GM19397 (cell line): ENCODE measurements at regions not wholly inside any gene's neighbourhood (a gene's known extent, or its start where the extent isn't known, plus 50 kb on each side); places are given as distances from the start of the nearest gene placed in this dataset.
"Not testable (repeated sequence)": the region's sequence is repeated elsewhere in the genome, so short reads cannot be mapped to it uniquely, and the experiment has no call there.

Source experiments
- ATAC-seq: cut with Tn5 transposase; IDR thresholded peaks from one replicate; pipeline ENCODE4 v1.9.1; 2021; ENCODE audit warnings: mild to moderate bottlenecking, moderate library complexity; ENCODE audit not compliant: unreplicated experiment

DNA sequence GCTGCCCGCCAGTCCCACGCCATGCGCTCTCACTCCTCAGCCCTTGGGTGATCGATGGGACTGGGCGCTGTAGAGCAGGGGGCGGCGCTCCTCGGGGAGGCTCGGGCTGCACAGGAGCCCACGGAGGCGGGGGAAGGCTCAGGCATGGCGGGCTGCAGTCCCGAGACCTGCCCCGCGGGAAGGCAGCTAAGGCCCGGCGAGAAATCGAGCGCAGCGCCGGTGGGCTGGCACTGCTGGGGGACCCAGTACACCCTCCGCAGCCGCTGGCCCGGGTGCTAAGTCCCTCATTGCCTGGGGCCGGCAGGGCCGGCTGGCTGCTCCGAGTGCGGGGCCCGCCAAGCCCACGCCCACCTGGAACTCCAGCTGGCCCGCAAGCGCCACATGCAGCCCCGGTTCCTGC lies 102.2 kb upstream of the PDE10A start:
- not testable (repeated sequence) for ATAC-seq

DNA sequence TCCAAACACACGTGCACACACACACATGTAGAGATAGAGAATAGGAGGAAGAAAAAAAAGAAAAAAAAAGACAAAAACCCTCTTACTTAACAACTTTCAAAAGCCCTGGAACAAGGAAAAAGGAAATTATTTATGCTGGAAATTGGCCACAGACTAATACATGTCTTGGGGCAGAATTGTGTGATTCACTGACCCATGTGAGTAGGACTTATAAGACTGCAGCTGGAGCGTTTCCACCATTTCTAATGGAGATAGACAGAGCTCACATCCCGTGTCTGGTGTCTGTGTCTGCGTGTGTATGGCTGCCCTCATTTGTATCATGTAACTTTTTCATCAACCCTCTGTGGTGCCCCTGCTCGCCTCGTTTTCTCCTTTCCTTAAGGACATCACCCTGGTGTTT lies 99.8 kb upstream of the PDE10A start:
- no peak for ATAC-seq

DNA sequence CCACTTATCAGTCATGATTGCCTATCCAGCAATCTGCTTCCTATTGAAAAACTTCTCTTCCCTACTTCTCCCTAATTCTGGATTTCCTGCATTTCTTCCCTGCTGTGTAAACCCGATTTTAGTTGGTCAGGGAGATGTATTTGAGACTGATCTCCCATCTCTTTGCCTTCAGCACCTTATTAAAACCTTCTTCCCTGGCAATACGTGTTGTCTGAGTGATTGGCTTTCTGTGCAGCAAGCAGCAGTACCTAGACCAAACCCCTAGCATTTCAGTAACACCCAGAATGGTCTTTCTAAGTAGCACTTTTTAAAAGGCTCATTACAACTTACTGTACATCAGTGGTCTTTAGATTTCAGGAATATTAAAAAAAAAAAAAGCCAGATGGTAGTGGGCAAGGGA lies 99.1 kb upstream of the PDE10A start:
- ATAC-seq = no peak

DNA sequence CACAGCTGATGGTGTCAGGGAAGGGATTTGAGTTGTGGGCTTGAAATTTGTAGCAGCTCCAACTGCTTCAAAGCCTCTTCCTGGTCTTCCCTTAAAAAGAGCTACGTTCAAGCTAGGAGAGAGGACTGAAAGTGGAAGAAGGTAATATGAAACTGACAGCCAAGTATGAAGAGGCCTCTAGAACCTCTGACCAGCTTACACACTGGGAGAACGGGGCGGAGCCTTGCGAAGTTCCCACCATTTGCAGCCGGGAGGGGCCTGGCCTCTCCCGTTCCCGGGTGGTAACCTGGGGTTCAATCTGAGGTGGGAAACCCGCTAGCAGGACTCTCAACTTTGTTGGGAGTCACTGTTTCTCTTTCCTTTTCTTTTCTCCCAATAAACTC lies 97.8 kb upstream of the PDE10A start:
- ATAC-seq = no peak

DNA sequence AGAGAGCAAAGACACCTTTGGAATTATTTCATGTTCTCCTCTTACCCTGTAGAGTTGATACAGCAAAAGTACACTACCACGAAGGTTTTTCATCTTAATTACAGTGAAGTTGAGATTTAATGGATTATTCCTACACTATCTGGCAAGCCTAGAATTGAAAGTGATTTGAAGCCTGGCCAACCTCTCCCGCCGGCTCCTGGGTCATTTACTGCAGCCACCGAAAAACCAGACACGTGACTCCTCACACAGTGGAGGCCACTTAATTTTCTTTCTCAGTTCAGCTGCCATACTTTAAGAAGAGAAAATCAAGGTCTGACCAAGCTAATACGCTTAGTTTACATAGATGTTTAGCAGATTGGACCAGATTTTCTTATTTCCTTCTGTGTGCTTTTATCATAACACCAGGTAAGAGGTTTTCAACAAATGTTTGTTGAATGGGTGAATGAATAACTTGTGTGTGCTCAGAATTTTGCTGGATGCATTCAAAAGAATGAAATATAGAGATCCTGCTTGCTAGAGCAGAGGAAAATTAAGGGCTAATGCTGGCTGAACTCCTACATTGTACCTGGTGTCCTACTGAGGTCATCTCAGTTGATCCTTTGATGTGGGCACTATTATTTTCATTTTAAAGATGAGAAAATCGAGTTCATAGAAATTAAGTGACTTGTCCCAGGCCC lies 97.2 kb upstream of the PDE10A start:
- ATAC-seq = no peak

DNA sequence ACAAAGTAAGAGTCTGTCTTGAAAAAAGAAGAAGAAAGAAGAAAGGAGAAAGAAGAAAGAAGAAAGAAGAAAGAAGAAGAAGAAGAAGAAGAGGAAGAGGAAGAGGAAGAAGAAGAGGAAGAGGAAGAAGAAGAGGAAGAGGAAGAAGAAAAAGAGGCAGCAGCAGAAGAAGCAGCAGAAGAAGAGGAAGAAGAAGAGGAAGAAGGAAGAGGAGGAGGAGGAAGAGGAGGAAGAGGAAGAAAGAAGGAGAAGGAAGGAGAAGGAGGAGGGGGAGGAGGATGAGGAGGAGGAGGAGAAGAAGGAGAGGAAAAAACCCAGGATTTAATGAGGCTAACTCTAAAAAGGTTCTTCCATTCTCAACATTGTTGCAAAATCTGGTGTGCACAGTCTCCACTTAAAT lies 95.4 kb upstream of the PDE10A start:
- no peak for ATAC-seq

DNA sequence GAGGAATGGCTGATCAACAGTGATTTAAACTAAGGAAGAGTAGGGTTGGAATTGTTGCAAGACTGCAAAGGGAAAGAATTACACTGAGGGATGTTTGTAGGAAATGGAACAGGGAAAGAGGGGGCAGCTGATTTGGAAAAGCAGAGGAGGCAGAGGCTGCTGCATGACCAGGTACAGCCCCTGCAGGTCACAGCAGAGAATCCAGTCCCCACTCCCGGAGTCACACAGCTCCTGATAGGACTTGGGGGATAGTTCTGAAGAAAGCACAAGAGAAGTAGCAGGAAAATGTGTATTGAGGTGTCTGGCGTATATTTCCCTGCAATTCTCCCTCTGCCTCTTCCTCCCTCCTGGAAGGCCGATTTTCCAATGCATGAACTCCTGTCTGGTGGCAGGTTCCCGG lies 92.5 kb upstream of the PDE10A start:
- ATAC-seq = no peak

DNA sequence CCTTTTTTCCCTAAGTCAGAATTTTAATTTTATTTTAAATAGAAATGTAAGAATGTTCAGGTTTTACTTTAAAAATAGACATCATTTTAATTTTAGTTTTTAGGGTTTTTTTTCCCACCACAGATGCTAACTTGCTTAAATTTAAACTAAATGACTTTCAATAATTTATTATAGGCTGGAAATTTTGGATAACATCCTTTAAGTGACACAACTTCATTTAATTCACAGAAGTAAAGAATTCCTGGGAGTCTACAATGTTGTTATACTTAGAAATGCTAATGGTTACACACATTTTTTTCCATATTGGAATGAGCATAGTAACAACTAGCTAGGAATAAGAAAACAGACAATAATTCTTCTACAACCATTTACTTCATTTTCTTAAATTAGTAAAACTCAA lies 90.5 kb upstream of the PDE10A start:
- ATAC-seq = no peak

DNA sequence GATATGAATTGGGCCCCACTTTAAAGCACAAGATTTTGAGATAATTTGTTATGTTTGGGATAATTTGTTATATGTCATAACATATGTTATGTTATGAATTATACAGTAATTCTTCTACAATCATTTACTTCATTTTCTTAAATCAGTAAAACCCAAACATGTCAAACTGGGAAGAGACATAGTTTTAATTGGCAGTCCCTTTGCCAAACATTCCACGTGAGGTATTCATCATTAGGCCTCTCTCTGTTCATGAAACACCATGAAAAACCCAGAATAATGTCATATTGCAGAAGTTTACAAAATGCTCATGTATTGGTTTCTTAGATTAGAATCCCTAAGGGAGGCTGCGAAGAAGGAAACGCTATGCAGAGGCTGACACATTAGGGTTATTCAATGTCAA lies 89.4 kb upstream of the PDE10A start:
- no peak for ATAC-seq

DNA sequence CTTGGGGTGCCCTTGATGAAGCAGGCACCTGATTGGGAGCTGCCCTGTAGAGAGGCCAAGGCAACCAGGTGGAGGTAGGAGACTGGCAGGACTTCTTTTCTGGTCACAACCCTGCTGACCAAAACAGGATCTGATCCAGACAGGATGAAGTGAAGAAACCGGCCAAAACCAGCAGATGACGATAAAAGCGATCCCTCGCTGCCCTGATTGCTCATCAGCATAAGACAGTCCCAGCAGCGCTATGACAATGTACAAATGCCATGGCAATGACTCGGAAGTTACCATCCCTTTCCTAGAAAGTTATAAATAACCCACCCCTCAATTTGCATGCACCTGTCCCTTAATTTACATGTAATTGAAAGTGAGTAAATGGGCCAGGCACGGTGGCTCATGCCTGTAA lies 88.4 kb upstream of the PDE10A start:
- no peak for ATAC-seq

DNA sequence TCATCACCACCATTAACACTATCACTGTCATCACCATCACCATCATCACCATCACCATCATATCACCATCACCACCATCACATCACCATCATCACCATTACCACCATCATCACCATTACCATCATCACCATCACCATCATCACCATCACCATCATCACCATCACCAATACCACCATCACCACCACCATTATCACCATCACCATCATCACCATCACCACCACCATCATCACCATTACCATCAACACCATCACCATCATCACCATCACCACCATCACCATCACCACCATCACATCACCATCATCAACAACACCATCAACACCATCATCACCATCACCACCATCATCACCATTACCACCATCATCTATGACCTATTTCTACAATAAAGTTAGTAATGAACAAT lies 86.1 kb upstream of the PDE10A start:
- ATAC-seq = no peak

DNA sequence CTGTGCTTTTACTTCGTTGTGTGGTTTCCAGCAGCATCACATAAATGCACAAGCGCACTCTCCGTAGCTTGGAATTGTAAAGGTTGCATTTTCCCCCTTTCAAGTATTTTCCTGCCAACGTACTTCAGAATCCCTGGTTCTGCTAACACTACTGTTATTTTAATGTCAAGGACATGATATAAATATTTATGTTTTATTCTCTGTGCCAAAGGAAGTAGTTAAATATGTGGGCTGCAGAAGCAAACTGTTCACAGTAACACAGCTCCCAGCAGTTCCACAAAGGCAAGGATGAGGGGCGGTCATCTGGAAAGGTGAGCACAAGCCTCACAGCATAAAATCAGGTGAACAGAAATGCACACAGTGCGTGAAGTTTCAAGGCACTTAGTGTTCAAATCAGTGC lies 85.3 kb upstream of the PDE10A start:
- ATAC-seq = no peak

DNA sequence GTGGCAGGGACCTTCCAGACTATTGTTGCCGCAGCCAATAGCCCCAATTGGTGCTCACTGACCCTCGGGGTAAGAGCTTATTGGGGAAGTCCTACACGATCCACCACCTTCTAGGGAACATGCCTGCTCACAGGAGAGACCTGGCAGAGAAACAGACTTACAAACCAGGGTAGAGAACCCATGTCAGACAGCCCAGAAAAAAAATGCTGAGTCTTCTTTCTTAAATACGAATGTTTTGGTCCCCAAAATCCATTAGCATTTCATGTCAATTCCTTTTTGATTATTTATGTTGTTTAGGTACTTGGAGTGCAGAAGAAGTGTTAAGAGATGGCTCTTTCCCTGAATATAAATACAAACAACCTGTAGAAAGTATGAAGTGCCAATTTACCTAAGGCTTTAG lies 84.9 kb upstream of the PDE10A start:
- ATAC-seq = no peak

DNA sequence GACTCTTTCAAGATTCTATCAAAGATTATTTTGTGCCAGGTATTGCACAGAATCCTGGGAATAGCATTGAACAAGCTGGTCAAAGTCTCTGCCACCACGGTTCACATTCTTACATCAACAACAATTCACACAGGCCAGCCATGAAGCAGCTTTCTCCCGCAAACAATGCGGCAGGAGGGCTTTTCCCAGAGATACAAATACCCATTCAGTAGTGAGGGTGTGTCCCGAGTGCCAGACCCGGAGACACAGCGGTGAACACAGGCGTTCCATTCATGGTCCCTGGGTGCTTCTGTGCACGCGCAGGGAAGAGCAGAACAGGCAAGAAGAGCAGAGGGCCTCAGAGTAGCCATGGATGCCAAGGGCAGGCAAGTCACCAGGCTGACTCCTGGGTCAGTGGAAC lies 83.3 kb upstream of the PDE10A start:
- no peak for ATAC-seq

DNA sequence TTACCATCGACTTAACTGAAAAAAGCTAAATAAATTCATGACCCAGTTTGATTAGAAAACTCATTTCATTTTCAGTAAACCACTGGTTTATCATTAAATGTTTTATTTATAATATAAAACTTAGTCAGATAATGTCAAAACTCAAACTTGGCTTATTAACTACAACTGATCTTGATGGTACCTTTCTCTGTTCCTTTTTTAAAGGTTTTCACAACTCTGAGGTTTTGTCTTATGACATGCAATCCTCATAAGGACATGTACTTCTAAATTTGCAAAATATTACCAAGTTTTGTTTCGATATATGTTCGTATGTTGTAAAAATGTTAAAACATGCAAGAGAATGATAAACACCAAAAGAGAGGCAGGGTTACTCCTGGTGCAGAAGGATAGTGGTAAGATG lies 82.5 kb upstream of the PDE10A start:
- no peak for ATAC-seq

DNA sequence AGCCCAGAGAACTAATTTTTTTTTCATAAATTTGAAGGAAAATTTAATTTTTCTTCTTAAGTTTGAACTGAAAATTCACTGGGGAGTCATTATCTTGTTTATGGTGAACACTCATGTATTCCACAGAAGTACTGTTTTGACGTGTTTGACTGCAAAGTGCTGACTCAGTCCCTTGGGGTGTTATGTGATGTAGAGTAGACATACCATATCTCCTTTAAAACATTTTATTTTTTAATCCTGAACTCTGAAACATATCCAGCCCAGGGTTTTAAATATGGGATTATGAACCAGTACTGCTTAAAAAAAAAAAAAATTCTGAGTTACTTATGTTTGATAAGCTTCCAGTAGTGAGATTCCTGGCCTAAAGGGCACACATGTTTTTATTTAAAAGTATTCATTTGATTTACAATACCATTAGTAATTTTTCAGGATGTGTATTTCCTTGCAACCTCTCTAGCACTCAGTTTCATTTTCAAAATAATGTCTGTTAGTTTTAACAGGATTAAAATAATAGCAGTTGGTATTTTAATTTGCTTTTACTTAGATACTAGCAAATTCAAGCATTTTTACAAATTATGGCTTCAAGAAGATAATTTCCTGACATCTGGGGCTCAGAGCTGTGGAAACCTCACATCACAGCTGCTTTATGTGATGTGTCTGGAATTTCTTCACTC lies 81.7 kb upstream of the PDE10A start:
- ATAC-seq = no peak

DNA sequence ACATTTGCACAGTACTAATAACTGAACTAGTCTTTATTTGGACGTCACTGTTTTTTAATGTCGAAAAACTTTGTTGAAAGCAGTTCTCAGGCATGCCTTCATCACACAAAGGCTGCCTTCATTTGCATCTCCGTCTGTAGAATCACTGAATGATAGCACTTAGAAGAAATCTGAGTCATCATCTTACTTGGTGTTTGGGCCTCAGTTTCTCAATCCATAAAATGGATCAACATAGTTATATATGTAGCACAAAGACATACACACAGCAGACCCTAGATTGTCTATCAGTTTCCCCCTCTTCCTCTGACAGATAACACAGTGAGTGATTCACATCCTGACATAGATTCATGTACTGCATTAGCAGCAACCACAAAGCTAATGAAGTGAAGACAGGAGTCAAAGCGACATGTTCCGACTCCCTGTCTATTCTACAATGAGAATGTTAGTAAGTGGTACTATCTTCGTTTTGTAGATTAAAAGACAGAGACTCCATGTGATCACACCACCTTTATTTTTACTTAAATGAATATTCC lies 80.4 kb upstream of the PDE10A start:
- ATAC-seq = no peak

DNA sequence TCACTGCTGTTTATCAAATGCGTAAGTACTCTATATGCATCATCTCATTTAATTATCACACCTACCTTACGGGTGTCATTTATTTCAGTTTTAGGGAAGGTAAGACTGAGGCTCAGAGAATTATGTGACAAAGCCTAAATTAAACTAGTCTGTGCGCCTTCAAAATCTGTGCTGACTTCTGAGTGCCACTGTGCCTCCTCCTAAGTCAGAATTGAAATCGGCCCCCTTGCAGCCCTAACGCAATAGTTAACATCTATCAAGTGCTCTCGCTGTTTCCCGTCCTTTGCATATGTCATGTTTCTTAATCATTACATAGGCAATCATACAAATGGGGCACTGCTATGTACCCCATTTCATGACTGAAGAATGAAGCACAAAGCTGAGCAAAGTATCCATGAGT lies 79.0 kb upstream of the PDE10A start:
- ATAC-seq = no peak

DNA sequence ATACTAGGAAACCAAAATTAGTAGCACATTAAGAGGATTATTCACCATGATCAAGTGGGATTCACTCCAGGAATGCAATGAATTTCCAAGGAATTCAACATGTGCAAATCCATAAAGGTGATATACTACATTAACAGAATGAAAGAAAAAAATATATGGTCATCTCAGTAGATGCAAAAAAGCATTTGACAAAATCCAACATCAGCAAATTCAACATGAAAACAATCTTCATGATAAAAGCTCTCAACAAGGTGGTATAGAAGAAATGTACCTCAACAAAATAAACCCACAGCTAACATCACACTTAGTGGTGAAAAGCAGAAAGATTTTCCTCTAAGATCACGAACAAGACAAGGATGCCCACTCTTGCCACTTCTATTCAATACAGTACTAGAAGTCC lies 74.4 kb upstream of the PDE10A start:
- ATAC-seq = no peak

DNA sequence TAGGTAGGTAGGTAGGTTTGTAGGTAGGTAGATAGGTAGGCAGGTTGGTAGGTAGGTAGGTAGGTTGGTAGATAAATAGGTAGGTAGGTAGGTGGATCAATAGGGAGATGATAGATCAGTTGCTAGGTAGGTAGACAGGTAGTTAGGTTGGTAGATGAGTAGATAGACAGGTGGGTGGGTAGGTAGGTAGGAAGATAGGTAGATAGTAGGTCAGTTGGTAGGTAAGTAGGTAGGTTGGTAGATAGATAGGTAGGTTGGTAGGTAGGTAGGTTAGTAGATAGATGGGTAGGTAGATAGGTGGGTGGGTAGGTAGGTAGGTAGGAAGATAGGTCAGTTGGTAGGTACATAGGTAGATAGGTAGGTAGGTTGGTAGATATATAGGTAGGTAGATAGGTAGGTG lies 72.0 kb upstream of the PDE10A start:
- ATAC-seq = no peak

DNA sequence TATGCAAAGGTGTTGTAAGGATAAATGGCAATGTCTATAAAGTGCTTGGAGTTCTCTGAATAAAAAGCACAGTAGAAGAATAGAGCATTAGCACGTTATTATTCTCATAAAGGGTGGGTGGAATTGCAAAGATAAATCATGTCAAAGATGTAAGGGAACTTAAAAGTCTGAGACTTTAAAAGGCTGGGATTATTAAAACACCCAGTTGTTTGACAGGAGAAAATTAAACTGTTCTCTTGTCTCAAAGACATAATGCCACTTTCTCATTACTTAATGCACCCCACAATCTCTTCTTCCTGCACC lies 70.4 kb upstream of the PDE10A start:
- ATAC-seq = no peak

DNA sequence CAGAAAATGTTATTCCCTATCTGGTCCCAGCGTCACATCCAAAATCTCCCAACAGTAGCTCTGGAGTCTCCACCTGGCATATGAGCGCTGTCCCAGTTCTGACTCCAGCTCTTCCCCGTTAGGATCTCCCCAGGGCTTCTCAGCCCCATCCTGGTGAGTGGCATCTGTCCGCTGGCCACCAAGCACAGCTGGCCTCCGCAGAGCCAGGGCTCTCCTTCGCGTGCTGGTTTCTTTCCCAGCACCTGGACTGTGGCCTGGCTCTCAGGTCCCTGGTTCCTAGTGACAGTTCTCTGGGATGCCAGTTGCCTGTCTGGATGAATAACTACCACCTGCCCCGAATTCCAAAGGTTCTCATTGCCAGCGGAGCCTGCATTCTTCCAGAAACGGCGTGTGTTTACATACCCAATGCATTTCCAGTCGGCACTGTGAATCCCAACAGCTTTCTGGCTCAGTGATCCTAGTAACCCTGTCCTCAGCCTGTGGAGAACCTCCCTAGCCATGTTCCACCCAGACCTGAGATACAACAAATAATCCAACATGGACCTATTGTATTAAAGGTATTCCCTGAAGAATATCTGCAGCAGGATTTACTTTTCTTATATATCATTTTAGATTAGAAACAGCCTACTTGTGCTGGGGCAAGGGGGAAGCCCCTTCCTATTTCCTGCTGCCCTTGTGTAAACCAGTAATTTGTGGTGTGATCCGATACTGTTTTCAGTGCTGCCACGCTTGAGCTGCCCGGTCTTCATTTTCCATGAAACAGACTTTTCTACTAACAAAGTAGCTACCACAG lies 69.9 kb upstream of the PDE10A start:
- no peak for ATAC-seq
